GM12878 (cell line): ENCODE measurements at regions not wholly inside any gene's neighbourhood (a gene's known extent, or its start where the extent isn't known, plus 50 kb on each side); places are given as distances from the start of the nearest gene placed in this dataset.

Experiments used
- ATAC-seq: fragments of 200-7000 bp; cut with Tn5 transposase; 3 replicates; pipeline ENCODE4 v1.9.1; 2020; ENCODE audit warnings: mild to moderate bottlenecking, moderate library complexity
- BruUV-seq: library from RNA; stranded (reverse); fragments of 400-500 nt; replicated peaks from 2 replicates; lab custom pipeline; 2021; lab: Mats Ljungman, UMichigan
- CTCF ChIA-PET: fragments of 300-600 bp; sonication (Branson Sonifier 250); formaldehyde crosslinking; extraction: SDS; loops from one replicate; lab custom pipeline; 2021; ENCODE audit warnings: inconsistent platforms; lab: Yijun Ruan, JAX
- POLR2A ChIA-PET: fragments of 350-600 bp; formaldehyde crosslinking; extraction: SDS; loops from one replicate; lab custom pipeline; 2021; ENCODE audit warnings: inconsistent platforms; lab: Charles Lee
- RAD21 ChIA-PET: fragments of 300-600 bp; sonication (Branson Sonifier 250); formaldehyde crosslinking; loops from one replicate; lab custom pipeline; 2023; ENCODE audit warnings: antibody characterized with exemption; ENCODE audit not compliant: unreplicated experiment; lab: Charles Lee
- SMC1A ChIA-PET: fragments of 300-600 bp; sonication (Branson Sonifier 250); formaldehyde crosslinking; loops from one replicate; lab custom pipeline; 2023; ENCODE audit not compliant: unreplicated experiment, uncharacterized antibody; lab: Charles Lee
- DNase-seq: peaks from one replicate; pipeline ENCODE4 v3.0.0-alpha.2; 2011; ENCODE audit warnings: low read depth, low spot score
- FAIRE-seq: peaks from 3 replicates; lab custom pipeline; 2011; peaks lifted over from hg19 to GRCh38; lab: Jason Lieb, UNC
- H2AFZ ChIP-seq: 2 replicates; pipeline ENCODE4 v1.6.0; 2011; ENCODE audit warnings: low read depth, low read length, control low read depth; ENCODE audit not compliant: control insufficient read depth
- H3K27ac ChIP-seq: 2 replicates; pipeline ENCODE4 v1.5.1; 2011; ENCODE audit warnings: control low read depth; ENCODE audit not compliant: control insufficient read depth, insufficient read depth
- H3K27me3 ChIP-seq, 2 experiments: replicated peaks in 1 of 2; 2 replicates each; pipeline versions ENCODE4 v1.6.0 to v1.6.1; 2011; ENCODE audit warnings: low read length in 1 of 2; ENCODE audit not compliant: control insufficient read depth in 2 of 2, insufficient read depth in 2 of 2
- H3K36me3 ChIP-seq, 2 experiments: 2 replicates each; pipeline ENCODE4 v1.5.1; 2011; ENCODE audit warnings: low read length in 1 of 2; ENCODE audit not compliant: control insufficient read depth in 2 of 2, insufficient read depth in 2 of 2
- H3K4me1 ChIP-seq: 2 replicates; pipeline ENCODE4 v1.6.1; 2011; ENCODE audit warnings: mild to moderate bottlenecking, low read length, moderate library complexity, mixed read lengths; ENCODE audit not compliant: control insufficient read depth, insufficient read depth
- H3K4me2 ChIP-seq: 2 replicates; pipeline ENCODE4 v1.6.0; 2011; ENCODE audit warnings: control low read depth; ENCODE audit not compliant: control insufficient read depth, insufficient read depth
- H3K4me3 ChIP-seq: fragments of 200-600 bp; sonication (generic); 2 replicates; pipeline ENCODE4 v1.5.1; 2016
- H3K79me2 ChIP-seq: 2 replicates; pipeline ENCODE4 v1.6.0; 2011; ENCODE audit warnings: low read length; ENCODE audit not compliant: control insufficient read depth, insufficient read depth
- H3K9ac ChIP-seq: 2 replicates; pipeline ENCODE4 v1.8.0; 2011; ENCODE audit warnings: low read length, control low read depth, mixed read lengths; ENCODE audit not compliant: control insufficient read depth, insufficient read depth
- H3K9me3 ChIP-seq: replicated peaks from 3 replicates; pipeline ENCODE4 v1.5.1; 2011; ENCODE audit warnings: mild to moderate bottlenecking, low read length; ENCODE audit not compliant: control insufficient read depth, insufficient read depth
- H4K20me1 ChIP-seq: 2 replicates; pipeline ENCODE4 v1.6.0; 2011; ENCODE audit not compliant: control insufficient read depth, insufficient read depth
- PAX8 ChIP-seq: fragments of 450-650 bp; IDR thresholded peaks from 2 replicates; pipeline ENCODE4 v1.6.1; 2017; ENCODE audit warnings: mild to moderate bottlenecking, moderate library complexity
- POLR2AphosphoS5 ChIP-seq: IDR thresholded peaks from 2 replicates; pipeline ENCODE4 v1.6.1; 2011; ENCODE audit warnings: mild to moderate bottlenecking, low read length, inconsistent platforms
- RAD21 ChIP-seq: IDR thresholded peaks from 2 replicates; pipeline ENCODE4 v1.6.1; 2011; ENCODE audit warnings: mild to moderate bottlenecking, low read depth, low read length, moderate library complexity; ENCODE audit not compliant: insufficient read depth
- SMC3 ChIP-seq: IDR thresholded peaks from 2 replicates; pipeline ENCODE4 v1.6.1; 2011; ENCODE audit warnings: low read length, improper control_type of control experiment, borderline replicate concordance
- SREBF1 ChIP-seq: IDR thresholded peaks from 2 replicates; pipeline ENCODE4 v1.6.1; 2012; ENCODE audit warnings: mild to moderate bottlenecking, low read length
- TCF12 ChIP-seq: IDR thresholded peaks from 2 replicates; pipeline ENCODE4 v1.6.1; 2011; ENCODE audit warnings: low read depth, mild to moderate bottlenecking, low read length
- ZNF217 ChIP-seq: fragments of 450-650 bp; IDR thresholded peaks from 2 replicates; pipeline ENCODE4 v1.6.1; 2017; ENCODE audit warnings: antibody characterized with exemption, mild to moderate bottlenecking
- ZSCAN29 ChIP-seq: fragments of 450-650 bp; IDR thresholded peaks from 2 replicates; pipeline ENCODE4 v1.6.1; 2017; ENCODE audit warnings: mild to moderate bottlenecking, moderate library complexity
- WGBS: methylation state at CpG from one replicate; pipeline ENCODE4 v1.1.6; 2016; ENCODE audit warnings: low lambda C conversion rate; ENCODE audit not compliant: insufficient replicate concordance, insufficient coverage; ENCODE audit errors: missing lambda C conversion rate; 5-methylcytosine and 5-hydroxymethylcytosine counted together
- in situ Hi-C: fragments of 300-500 bp; cut with MboI; formaldehyde crosslinking; loops from 9 replicates; pipeline ENCODE4 v1.14.3; 2018; ENCODE audit warnings: mixed read lengths
- intact Hi-C: fragments of 100-400 bp; cut with micrococcal nuclease; formaldehyde crosslinking; loops from one replicate; pipeline ENCODE4 v1.14.2; 2022; ENCODE audit not compliant: unreplicated experiment
- TF ChIP-seq, protein P1 (sequence below): IDR thresholded peaks from 2 replicates; pipeline ENCODE4 v1.6.1; 2012; ENCODE audit warnings: mild to moderate bottlenecking, low read depth, low read length
- TF ChIP-seq, protein P2 (sequence below): fragments of 450-650 bp; IDR thresholded peaks from 2 replicates; pipeline ENCODE4 v1.6.1; 2016; ENCODE audit warnings: mild to moderate bottlenecking
- TF ChIP-seq, protein P3 (sequence below): fragments of 450-650 bp; conservative IDR thresholded peaks from 2 replicates; pipeline ENCODE4 v1.6.1; 2017; ENCODE audit warnings: mild to moderate bottlenecking, moderate library complexity

DNA sequence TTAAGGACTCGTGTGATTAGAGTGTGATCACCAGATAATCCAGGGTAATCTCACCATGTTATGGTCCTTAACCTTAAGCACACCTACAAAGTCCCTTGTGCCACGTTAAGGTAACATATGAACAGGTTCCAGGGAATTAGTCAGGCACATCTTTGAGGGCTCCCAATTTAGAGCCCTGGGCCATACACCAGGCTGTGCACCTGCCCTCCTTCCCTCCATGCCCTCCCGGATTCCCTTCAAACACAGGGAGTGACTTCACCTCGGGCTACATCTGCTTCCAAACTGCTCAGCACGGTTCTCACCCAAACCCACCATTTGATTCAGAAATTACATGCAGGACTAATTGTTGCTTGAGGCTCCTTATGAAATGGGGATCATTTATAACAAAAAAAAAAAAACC, 93.9 kb upstream of the HABP2 start:
- no peaks in the 10 kb centered on the region; a peak in 2 of 4 replicates for H3K27me3 ChIP-seq
- no peaks in the 10 kb centered on the region for H3K9me3 ChIP-seq
- no peak overlapping the region for H2AFZ ChIP-seq
- no peaks in the 10 kb centered on the region for H3K79me2 ChIP-seq
- FAIRE-seq (no peak), ATAC-seq (no peak), DNase-seq (no peak)
- H3K4me2 ChIP-seq, result no peak overlapping the region
- H3K4me3 ChIP-seq, result no peak overlapping the region
- H3K9ac ChIP-seq, result no peak overlapping the region
- no TSS peak for BruUV-seq
- in situ Hi-C loops (no loop called here), intact Hi-C loops (no loop called here)
- H3K4me1 ChIP-seq, result no peaks in the 10 kb centered on the region
- RAD21 ChIA-PET, result no interaction called here
- POLR2A ChIA-PET, result no interaction called here
- no peak for TF ChIP-seq SMC3
- TF ChIP-seq, protein P1, sequence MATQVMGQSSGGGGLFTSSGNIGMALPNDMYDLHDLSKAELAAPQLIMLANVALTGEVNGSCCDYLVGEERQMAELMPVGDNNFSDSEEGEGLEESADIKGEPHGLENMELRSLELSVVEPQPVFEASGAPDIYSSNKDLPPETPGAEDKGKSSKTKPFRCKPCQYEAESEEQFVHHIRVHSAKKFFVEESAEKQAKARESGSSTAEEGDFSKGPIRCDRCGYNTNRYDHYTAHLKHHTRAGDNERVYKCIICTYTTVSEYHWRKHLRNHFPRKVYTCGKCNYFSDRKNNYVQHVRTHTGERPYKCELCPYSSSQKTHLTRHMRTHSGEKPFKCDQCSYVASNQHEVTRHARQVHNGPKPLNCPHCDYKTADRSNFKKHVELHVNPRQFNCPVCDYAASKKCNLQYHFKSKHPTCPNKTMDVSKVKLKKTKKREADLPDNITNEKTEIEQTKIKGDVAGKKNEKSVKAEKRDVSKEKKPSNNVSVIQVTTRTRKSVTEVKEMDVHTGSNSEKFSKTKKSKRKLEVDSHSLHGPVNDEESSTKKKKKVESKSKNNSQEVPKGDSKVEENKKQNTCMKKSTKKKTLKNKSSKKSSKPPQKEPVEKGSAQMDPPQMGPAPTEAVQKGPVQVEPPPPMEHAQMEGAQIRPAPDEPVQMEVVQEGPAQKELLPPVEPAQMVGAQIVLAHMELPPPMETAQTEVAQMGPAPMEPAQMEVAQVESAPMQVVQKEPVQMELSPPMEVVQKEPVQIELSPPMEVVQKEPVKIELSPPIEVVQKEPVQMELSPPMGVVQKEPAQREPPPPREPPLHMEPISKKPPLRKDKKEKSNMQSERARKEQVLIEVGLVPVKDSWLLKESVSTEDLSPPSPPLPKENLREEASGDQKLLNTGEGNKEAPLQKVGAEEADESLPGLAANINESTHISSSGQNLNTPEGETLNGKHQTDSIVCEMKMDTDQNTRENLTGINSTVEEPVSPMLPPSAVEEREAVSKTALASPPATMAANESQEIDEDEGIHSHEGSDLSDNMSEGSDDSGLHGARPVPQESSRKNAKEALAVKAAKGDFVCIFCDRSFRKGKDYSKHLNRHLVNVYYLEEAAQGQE, result no peak
- TF ChIP-seq PAX8, result no peak
- no peak for TF ChIP-seq TCF12
- TF ChIP-seq POLR2AphosphoS5, result no peak
- TF ChIP-seq, protein P2, sequence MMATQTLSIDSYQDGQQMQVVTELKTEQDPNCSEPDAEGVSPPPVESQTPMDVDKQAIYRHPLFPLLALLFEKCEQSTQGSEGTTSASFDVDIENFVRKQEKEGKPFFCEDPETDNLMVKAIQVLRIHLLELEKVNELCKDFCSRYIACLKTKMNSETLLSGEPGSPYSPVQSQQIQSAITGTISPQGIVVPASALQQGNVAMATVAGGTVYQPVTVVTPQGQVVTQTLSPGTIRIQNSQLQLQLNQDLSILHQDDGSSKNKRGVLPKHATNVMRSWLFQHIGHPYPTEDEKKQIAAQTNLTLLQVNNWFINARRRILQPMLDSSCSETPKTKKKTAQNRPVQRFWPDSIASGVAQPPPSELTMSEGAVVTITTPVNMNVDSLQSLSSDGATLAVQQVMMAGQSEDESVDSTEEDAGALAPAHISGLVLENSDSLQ, result no peak
- TF ChIP-seq ZNF217, result no peak
- TF ChIP-seq, protein P3, sequence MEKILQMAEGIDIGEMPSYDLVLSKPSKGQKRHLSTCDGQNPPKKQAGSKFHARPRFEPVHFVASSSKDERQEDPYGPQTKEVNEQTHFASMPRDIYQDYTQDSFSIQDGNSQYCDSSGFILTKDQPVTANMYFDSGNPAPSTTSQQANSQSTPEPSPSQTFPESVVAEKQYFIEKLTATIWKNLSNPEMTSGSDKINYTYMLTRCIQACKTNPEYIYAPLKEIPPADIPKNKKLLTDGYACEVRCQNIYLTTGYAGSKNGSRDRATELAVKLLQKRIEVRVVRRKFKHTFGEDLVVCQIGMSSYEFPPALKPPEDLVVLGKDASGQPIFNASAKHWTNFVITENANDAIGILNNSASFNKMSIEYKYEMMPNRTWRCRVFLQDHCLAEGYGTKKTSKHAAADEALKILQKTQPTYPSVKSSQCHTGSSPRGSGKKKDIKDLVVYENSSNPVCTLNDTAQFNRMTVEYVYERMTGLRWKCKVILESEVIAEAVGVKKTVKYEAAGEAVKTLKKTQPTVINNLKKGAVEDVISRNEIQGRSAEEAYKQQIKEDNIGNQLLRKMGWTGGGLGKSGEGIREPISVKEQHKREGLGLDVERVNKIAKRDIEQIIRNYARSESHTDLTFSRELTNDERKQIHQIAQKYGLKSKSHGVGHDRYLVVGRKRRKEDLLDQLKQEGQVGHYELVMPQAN, result no peak
- no peak for TF ChIP-seq ZSCAN29
- no peak for TF ChIP-seq SREBF1
- TF ChIP-seq RAD21, result no peak
- 4% methylated on average over 5 of the region's 5 CpGs for WGBS
- H4K20me1 ChIP-seq, result no peaks in the 10 kb centered on the region
- CTCF ChIA-PET, result no interaction called here
- H3K36me3 ChIP-seq, result no peaks in the 10 kb centered on the region
- SMC1A ChIA-PET, result no interaction called here
- no peak overlapping the region for H3K27ac ChIP-seq
